HG03565 (cell line): ENCODE measurements at regions not wholly inside any gene's neighbourhood (a gene's known extent, or its start where the extent isn't known, plus 50 kb on each side); places are given as distances from the start of the nearest gene placed in this dataset.

Experiments
- ATAC-seq: cut with Tn5 transposase; IDR thresholded peaks from one replicate; pipeline ENCODE4 v1.9.1; 2021; ENCODE audit warnings: mild to moderate bottlenecking, moderate library complexity; ENCODE audit not compliant: unreplicated experiment

DNA sequence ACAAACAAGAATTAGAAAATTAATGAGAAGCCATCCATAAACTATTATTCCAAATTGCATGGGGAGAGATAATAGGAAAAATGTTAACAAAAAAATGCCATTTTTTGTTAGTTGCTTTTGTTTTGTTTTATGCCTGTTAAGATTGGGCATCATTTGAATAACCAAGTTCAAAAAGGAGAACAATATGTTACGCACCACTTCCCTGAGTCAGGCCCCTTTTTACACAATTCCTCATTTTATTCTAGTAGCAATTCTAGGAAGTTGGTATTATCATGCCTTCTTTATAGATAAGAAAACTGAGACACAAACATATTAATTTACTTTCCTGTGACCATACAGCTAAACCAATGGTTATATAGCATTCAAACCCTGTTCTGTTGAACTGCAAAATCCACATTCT is 736.9 kb upstream of the CCDC54 start:
- ATAC-seq, result no peak

DNA sequence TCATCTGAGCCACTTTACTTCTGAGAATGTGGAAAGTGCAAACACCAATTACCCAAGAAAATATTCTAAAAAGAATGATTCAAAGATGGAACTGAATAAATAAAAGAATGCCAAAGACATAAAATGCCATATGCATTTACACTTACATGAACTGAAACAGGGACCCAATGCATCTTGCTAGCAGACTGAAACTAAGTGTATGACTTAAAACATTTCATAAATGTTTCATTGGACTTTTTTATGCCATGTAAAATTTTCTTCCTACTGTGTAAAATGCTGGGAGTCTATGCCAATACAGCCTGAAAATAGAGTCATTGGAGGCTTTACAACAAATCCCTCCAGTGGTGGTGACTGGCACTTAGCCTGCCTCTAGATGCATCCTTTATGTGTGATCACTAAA is 735.1 kb upstream of the CCDC54 start:
- no peak for ATAC-seq

DNA sequence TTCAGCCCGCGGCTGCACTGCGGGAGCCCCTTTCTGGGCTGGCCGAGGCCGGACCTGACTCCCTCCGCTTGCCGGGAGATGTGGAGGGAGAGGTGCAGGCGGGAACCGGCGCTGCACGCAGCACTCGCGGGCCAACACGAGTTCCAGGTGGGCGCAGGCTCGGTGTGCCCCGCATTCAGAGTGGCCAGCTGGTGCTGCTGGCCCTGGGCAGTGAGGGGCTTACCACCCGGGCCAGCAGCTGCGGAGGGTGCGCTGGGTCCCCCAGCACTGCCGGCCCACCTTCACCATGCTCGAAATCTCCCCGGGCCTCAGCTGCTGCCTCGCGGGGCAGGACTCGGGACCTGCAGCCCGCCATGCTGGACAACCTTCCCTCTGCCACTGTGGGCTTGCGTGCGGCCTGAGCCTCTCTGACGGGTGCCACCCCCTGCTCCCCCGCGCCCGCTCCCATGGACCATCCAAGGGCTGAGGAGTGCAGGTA is 733.5 kb upstream of the CCDC54 start:
- ATAC-seq, result no peak

DNA sequence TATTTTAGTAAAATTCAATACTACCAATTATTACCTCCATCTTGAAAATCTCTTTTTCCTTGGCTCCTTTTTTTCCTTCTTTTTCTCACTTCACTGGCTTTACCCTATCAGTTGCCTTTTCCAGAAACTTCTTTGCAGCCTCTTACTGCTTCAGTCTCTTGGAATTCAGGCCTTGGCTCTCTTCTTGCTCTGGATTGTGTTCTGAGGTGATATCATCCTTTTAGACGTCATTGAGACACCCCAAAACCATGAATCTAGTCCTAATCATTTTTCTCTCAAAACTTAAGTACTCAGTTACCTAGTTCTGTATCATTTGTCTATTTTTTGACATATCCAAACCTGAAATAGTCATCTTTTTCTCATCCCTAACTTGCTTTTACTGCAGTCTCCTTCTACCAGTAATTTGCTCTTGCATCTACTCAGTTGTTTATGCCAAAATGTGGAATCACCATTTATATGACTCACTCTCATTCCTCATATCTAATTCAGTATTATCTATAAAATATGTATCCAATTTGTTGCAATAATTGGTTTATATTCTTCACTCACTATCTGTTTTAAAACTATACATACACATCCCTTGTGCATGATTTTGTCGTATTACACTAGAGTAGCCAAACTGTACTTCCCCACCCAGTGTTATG is 703.2 kb upstream of the CCDC54 start:
- no peak for ATAC-seq

DNA sequence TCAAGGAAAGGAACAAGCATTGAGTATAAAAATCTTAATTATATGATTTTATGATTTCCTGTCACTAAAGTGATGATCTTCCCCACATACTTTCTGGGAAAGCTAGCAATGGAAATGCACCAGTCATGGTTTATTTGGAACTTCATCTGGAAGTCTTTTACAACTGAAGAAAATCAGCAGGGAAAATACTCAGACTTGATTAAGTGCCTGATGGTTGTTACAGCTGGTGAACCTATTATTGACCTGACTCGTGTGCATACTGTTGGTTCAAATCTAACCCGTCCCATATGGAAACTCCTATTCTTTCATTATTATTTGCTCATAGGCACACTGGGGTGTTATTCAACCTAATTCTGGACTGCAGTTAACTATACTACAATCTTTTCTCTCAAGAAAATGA is 701.8 kb upstream of the CCDC54 start:
- no peak for ATAC-seq

DNA sequence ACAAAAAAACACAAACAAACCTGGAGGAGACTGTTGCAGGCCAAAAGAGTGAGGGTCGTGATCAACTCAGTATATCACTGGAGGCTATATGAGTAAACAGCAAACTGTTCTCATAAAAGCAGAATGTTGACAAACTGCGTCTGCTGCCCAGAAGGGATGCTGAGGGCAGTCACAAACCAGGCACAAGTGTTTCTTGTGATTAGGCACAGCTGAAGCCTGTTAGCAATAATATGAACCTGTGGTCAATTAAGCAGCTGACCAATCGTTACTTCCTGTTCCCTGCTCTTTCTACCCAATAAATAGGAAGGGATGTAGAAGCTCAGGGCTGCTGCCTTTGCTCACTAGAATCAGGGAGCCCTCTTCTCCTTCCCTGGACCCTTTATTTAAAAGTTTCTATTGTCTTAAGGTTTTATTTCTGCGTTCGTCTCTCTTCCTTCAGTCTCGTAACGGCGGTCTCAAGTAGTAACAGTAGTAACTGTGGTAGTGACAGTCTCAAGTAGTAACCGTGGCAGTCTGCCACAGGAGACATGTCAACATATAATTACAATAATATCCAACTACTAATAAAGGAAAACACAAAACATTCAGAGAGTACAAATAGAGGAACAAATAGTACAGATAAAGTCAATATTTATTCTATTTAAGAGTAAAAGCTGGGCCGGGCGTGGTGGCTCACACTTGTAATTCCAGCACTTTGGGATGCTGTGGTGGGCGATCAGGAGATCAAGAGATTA is 698.4 kb upstream of the CCDC54 start:
- ATAC-seq, result no peak

DNA sequence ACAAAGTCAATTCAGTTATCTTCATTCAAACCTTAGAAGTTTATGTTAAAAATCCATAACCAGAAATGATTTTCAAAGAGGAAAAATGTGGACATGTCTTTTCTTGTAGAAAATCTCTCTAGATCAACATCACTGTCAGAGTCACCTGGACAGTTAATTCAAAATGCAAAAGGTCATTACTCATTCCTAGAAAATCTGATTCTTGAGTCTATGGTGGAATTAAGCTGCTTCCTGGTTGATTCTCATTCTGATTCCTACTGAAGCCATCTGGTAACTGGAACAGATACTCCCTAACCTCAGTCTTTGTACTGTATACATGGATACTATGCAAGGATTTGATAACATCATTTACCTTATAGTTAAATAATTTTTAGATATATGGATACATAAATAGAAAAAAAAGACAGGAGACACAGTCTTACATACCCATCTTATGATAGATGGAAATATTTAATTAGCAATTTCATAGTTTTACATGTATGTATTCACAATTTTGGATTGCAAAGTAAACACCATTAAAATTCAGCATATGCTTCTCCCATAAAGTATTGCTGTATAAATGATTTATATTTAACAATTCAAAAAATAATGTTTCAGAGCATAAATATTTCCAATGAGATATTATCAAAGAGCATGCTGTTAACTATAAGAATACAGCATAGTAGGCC is 693.2 kb upstream of the CCDC54 start:
- no peak for ATAC-seq

DNA sequence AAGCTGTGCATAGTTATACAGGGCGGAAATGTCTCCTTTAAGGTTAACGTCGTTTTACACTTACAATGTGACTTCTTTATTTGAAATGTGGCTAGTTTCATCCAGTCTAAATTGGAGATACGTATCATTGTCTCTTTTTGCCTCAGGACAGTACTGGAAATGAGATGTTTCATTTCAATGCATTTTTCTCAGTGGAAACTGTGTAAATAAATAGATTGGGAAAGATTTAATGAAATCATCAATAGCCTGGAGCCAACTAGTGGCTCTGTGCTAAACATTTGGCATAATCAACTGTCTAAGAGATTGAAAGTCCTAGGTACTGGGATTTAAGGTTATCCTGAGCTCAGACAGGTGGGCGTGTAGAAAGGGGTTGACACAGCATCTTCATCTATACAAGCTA is 691.5 kb upstream of the CCDC54 start:
- ATAC-seq, result no peak

DNA sequence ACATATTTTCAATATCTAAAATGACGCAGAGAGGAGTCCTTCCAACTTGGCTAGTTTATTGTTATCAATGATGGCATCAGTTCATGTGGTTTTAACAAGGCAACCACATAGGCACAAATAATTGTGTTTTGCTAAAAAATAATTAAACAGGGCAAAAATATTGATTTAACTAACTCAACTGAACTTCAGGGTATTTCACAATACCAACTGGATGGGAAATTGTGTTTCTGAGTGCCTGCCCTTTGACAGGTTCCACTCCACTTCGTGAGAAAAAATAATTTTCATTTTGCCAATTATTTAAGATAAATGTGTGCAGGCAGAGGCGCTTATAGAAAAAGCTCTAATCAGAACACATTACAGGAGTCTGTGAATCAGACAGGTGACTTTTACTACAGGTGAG is 689.3 kb upstream of the CCDC54 start:
- no peak for ATAC-seq

DNA sequence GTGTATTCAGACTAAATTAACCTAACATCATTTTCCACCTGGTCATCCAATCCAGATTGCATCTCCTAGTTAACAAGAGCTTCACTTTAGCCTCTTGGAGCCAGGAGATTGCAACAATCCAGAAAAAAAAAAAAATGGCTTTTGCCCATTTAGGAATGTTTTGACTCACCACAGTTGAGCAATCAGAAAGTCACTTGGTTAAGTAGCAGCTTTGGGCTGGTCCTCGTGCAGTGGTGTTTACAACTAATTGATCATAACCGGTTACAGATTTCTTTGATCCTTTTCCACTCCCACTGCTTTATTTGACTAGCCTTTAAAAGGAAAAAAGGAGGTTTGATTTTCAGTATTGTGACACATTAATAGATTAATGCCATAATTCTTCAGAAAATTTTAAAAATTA is 688.8 kb upstream of the CCDC54 start:
- ATAC-seq, result no peak

DNA sequence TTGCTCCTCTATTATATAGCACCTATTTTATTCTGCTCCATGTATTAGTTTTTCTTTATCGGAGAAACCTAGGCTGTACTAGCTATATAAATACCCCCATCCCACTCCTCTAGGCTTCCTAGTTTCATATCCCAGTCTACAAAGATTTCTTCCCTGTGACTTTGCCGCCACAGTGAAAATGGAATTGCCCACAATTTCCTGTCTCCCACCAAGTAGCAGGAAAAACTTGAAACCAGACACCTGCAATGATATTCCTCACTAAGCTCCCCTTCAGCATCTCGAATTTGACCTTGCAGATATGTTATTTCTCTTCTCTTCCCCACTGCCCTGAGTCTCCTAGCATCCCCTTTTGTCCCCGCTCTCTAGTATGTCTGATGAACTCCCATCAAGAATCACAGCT is 685.8 kb upstream of the CCDC54 start:
- no peak for ATAC-seq

DNA sequence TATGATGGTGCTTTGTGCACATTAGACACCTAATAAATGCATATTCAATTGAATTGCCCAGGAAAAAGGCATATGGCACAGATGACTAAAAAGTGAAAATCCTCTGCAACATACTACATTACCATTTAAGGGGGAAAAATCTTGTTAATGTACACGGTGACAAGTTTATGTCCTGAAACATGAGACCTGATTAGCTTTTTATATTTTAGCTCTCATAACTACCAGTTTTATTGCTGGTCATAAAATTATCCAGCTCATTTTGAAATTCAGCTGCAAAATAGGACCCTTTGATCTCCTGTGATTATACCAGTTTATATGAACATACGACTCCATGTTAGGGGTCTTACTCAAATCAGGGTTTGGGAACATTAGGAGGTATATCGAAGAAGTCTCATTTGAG is 684.6 kb upstream of the CCDC54 start:
- no peak for ATAC-seq

DNA sequence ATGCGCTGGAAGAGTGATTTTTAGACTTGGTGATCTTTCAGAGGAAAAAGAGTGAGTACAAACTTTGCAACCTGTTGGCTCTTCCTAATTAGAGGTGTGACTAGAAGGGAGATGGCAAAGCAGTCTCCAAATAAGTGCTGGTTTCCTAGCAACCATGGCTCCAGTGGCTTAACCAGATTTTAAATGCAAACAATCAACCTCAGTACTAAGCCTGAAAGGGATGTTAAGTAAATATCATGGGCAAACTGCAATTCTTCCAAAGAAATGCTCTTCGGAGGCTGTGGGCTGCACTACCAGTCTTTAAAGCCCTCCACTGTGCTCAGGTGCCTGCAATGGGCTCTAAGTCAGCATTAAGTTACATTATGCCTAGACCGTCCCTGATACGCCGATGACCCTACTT is 678.1 kb upstream of the CCDC54 start:
- no peak for ATAC-seq

DNA sequence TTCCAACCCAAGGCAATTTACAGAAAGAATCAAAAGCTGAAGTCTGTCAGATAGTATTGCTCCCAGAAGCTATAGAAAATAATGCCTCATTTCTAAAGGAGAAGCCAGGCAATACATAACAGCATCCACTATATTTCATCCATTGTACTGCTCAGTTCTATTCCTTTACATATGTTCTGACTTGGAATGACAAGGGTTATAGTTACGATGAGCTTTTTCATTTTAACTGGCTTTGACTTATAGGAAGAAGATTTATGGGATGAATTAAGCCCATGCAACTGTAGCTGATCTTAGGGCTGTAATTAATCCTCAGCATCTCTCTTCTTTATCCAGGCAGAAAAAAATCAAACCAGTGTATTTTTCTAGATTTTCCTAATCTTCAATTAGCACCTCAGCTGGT is 676.3 kb upstream of the CCDC54 start:
- no peak for ATAC-seq

DNA sequence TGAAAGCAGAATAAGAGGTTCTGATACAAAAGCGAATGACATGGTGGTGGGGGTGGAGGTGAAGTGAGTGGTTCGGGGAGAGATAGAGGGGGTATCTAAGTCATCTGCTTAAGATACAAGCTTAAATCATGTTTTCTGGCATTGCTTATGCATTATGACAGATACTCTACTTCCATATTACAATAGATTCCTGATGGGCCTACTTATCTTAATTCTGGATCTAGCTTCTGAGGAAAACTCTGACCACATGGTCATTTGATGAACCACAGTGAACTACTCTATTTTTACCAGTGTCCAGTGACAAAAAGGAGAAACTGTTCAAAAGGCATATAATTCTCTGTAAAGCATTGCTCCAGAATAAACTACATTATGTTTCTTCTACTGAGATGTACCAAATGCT is 673.7 kb upstream of the CCDC54 start:
- ATAC-seq, result no peak

DNA sequence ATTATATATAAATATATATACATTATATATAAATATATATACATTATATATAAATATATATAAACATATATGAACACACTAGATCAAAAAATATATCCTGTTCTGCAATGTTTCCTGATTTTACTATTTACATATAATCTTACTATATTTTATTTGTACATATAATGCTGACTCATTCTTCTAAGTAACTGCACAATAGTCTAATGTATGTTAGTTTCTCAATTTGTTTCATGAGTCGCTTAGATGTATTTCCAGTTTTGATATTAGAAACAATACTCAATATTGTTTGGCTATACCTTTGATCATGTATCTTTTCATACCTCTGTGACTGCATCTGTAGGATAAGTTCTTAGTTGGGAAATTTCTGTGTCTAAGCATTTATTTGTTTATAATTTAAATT is 669.9 kb upstream of the CCDC54 start:
- no peak for ATAC-seq

DNA sequence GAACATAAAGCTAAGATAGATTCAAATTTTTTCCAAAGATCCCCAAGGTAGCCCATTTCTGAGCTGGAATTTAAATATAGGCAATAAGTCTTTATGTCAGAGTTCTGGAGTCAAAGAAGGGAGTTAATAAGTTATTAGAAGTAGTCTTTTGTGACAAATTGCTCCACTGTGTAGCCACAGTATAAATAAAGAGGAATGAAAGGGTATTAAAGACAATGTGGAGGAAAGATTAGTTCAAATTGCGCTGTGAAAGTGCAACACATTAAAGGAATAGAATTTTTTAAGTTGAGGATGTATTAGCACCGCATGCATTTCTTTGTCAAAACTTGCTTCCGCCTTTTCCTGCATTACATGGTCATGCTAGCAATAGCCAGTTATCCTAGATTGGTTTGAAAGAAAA is 666.6 kb upstream of the CCDC54 start:
- ATAC-seq, result no peak

DNA sequence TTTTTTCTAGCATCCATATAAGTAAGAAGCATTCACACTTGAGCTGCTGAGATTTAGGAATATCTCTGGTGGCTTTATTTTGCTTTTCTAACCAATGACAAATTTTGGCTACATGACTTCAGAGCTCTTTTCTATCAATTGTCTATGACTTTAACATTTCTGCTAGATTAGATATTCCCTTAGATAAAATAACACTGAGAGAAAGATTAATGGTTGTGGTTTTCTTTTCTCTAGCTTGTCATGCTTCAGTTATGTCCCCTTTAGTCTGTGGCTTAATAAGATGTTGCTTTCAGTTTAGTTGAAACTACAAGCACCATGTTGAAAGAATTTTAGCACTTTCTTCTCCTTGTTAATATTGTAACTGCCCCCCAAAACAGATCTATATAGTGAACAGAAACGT is 665.6 kb upstream of the CCDC54 start:
- no peak for ATAC-seq

DNA sequence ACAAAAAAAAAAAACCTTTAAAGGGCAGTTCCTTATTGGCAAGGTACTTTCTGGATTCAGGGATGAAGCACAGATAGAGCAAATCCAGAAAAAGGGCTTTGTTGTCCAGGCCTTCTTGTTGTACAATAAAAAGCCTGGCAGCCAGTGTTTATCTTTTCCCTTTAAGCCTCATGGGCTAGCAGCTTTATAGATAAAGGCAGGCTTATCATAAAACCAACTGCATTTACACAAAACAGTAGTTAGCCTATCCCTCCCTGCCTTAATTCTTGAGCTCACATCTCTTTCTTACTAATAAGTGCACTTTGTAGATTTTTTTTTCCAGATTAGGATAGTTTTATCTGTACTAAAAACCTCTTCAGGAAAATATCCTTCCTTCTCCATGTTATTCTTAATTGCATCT is 662.8 kb upstream of the CCDC54 start:
- no peak for ATAC-seq

DNA sequence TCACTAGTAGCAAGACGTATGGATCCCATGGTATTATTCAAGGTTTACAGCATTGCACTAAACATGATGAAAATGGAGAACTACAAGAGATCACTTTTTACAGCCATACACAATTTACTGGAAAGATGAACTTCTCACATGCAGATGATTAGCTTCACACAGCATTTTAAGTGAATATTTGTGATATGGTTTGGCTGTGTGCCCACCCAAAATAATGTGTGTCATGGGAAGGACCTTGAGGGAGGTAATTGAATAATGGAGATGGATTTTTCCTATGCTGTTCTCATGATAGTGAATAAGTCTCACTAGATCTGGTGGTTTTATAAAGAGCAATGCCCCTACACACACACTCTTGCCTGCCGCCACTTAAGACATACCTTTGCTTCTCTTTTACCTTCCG is 662.0 kb upstream of the CCDC54 start:
- ATAC-seq, result no peak

DNA sequence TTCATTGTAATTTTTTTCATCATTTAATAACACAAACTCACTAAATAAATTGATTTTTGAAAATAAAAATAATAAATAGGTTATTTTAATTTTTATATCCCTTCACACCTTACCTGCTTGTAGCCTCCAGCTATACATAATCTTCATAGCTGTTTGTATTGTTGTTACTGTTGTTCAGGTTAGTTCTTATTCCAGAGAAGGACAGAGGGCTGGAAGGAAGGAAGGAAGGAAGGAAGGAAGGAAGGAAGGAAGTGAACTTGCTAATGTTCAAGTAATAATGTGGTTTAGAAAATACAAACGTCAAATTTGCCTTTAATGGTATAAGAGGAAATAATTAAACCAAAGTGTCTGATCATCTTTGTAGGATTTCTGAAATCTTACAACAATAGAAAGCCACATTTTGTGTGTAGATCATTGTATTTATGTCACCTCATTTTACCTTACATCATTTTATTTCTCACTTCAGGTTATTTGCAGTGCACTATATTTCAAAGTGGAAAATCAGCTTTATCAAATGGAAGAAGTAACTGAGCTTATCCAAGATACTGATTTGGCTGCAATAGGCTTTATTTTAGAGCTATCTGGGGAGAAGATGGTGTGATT is 660.0 kb upstream of the CCDC54 start:
- no peak for ATAC-seq

DNA sequence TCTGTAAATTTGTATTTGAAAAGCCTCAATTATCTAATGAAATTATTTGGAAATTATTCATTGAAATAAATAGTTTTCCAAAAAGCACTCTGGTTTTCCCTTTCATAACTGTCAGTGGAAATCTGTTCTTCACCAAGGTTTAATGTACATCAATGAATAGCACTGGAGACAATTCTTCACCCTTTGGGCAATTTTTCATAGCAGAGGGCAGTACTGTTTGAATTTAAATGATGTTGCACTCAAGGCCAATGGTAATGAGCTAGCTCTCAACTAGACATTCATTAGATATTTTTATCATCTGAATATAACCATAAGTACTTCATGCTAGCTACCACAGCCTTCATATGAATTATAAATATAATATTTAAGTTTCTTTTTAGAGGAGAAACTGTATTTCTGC is 658.2 kb upstream of the CCDC54 start:
- ATAC-seq, result no peak
